ENCODE measurements at regions not wholly inside any gene's neighbourhood (a gene's known extent, or its start where the extent isn't known, plus 50 kb on each side); places are given as distances from the start of the nearest gene placed in this dataset.

DNA sequence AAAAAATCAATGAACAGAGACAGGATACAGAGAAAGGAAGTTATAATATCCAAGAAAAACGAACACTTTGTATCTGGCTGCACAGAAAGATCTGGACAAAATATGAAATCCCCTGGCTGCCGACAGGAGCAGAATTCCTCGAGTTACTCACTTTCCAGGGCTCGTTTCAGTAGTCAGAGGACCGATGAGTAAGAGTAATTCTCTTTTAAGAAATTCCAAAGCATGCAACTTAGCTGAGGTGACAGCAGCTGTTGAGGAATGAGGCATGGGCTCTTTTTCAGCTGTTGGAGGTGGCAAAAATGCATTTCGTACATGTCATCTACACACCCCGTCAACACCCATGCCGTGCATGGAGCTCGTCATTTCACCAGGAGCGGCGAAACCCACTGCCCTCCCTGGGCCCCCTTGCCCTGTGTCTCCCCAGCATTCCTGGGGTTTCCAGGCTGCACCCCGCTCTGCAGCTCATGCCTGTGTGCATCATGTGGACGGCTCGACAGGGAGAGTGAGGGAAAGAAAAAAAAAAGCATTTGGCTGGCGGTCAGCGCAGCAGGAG, 210.8 kb upstream of the SMIM21 start:
- Histone ChIP-seq H3K27me3 (no peaks in the 10 kb centered on the region), H3K9me3 (no peaks in the 10 kb centered on the region), H3K4me1 (no peaks in the 10 kb centered on the region), H3K27ac (no peak overlapping the region), H3K36me3 (ENCODE audit: low read depth, missing control alignments) (no peaks in the 10 kb centered on the region), H3K4me3 (peak overlapping the region in 1 of 2 donors; percentile 15)
- intact Hi-C loops (cut with DNase I; ENCODE audit: low total_unique reads) = no loop called here
- no peak for TF ChIP-seq POLR2A (IDR thresholded peaks at IDR 0.05)
- TF ChIP-seq, protein P1, sequence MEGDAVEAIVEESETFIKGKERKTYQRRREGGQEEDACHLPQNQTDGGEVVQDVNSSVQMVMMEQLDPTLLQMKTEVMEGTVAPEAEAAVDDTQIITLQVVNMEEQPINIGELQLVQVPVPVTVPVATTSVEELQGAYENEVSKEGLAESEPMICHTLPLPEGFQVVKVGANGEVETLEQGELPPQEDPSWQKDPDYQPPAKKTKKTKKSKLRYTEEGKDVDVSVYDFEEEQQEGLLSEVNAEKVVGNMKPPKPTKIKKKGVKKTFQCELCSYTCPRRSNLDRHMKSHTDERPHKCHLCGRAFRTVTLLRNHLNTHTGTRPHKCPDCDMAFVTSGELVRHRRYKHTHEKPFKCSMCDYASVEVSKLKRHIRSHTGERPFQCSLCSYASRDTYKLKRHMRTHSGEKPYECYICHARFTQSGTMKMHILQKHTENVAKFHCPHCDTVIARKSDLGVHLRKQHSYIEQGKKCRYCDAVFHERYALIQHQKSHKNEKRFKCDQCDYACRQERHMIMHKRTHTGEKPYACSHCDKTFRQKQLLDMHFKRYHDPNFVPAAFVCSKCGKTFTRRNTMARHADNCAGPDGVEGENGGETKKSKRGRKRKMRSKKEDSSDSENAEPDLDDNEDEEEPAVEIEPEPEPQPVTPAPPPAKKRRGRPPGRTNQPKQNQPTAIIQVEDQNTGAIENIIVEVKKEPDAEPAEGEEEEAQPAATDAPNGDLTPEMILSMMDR (IDR thresholded peaks at IDR 0.05) = peak in 2 of 3 experiments; percentile 2 to 14
- 8 to 17% methylated on average over 16 of the region's 16 CpGs for WGBS, 2 donors
- DNase-seq = peak; percentile 33

DNA sequence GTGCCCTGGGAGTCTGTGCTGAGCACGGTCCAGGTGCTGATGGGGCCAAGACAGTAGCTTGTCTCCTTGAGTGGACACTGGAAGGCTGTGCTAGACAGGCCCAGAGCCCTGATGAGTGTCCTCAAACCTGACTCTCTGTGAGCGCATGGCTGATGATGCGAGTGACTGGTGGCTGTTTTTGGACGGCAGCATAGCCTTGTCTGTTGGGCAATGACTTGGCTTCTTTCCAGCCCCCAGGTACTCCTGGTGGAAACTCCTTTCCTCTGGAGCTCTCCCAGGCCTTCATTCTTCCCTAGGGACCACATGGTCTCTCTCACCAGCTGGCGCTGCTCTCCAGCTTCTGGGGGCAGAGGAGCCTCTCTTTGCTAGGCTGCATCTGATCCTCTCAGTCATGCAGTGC, 207.6 kb upstream of the SMIM21 start:
- Histone ChIP-seq H3K9me3 (no peaks in the 10 kb centered on the region), H3K4me3 (no peak overlapping the region), H3K27me3 (no peaks in the 10 kb centered on the region), H3K36me3 (ENCODE audit: low read depth, missing control alignments) (no peaks in the 10 kb centered on the region), H3K4me1 (no peaks in the 10 kb centered on the region), H3K27ac (no peak overlapping the region)
- DNase-seq = no peak
- intact Hi-C loops (cut with DNase I; ENCODE audit: low total_unique reads) = no loop called here
- 89 to 90% methylated on average over 3 to 5 of the region's 5 CpGs for WGBS, 2 donors
- TF ChIP-seq, protein P1 (IDR thresholded peaks at IDR 0.05) = no peak
- TF ChIP-seq POLR2A (IDR thresholded peaks at IDR 0.05) = no peak

DNA sequence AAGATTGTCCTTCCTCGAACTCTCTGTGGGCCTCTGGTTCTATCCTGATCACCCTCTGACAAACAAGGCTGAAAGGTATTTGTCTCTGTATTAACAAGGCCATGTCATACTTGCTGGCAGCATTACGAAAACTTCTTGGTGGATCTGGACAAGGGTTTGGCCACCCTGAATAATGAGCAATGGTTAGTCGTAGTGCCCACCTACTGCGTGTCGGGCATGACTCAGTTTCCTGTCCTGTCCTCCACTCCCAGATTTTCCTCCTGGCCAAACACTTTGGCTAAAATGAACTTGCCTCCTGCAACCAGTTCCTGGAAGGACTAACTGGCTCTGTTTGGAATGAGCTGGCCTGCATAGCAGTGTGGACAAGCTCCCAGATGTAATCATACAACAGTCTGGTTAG, 198.5 kb upstream of the SMIM21 start:
- intact Hi-C loops (cut with DNase I; ENCODE audit: low total_unique reads) = no loop called here
- TF ChIP-seq, protein P1 (IDR thresholded peaks at IDR 0.05) = no peak
- no peak for TF ChIP-seq POLR2A (IDR thresholded peaks at IDR 0.05)
- no peak for DNase-seq
- Histone ChIP-seq H3K27ac (no peak overlapping the region), H3K36me3 (ENCODE audit: low read depth, missing control alignments) (no peaks in the 10 kb centered on the region), H3K4me3 (no peak overlapping the region), H3K27me3 (no peaks in the 10 kb centered on the region), H3K9me3 (no peaks in the 10 kb centered on the region), H3K4me1 (no peaks in the 10 kb centered on the region)
- 86 to 93% methylated on average over 5 of the region's 5 CpGs for WGBS, 2 donors

DNA sequence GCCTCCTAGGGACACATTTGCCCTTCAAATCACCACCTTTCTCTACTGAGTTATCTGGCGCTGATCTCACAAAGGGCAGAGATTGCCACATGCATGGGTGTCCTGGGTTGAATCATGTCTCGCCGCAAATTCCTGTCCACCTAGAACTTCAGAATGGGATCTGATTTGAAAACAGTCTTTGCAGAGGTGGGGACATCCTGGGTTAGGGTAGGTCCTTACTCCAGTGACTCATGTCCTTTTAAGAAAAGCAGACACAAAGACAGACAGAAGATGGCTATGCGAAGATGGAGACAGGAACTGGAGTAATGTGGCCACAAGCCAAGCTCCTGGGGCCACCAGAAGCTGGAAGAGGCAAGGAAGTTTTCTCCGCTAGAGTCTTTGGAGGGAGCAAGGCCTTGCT, 197.4 kb upstream of the SMIM21 start:
- Histone ChIP-seq H3K27me3 (no peaks in the 10 kb centered on the region), H3K4me3 (no peak overlapping the region), H3K27ac (no peak overlapping the region), H3K4me1 (no peaks in the 10 kb centered on the region), H3K9me3 (no peaks in the 10 kb centered on the region), H3K36me3 (ENCODE audit: low read depth, missing control alignments) (no peaks in the 10 kb centered on the region)
- WGBS, 2 donors = 87 to 93% methylated on average over 5 of the region's 5 CpGs
- TF ChIP-seq POLR2A (IDR thresholded peaks at IDR 0.05) = no peak
- TF ChIP-seq, protein P1 (IDR thresholded peaks at IDR 0.05) = no peak
- DNase-seq = no peak
- intact Hi-C loops (cut with DNase I; ENCODE audit: low total_unique reads) = no loop called here

DNA sequence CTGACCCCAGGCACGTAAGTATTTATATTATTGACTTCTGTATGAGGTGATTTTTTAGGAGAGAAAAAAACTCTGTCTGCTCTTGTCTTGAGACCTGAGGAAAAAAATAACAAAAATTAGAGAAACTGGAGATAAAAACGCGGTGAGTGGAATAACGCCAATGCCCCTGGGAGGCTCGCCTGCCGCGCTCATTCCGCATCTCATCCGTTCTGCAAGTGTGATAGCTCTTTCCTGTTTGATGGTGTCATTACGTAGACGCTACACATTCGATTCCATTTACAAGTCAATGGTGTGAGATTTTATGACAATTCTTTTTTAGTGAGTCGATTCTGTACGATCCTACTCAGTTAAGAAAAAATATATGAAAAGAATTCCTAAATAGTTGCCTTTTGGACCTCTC, 194.3 kb upstream of the SMIM21 start:
- WGBS, 2 donors = 42 to 73% methylated on average over 14 of the region's 14 CpGs
- no peaks in the 10 kb centered on the region for H3K27me3 ChIP-seq
- DNase-seq = no peak
- no peak overlapping the region for H3K4me3 ChIP-seq
- no peaks in the 10 kb centered on the region for H3K9me3 ChIP-seq
- H3K4me1 ChIP-seq = no peaks in the 10 kb centered on the region
- no peak overlapping the region for H3K27ac ChIP-seq
- intact Hi-C loops (cut with DNase I; ENCODE audit: low total_unique reads) = no loop called here
- TF ChIP-seq, protein P1 (IDR thresholded peaks at IDR 0.05) = no peak
- TF ChIP-seq POLR2A (IDR thresholded peaks at IDR 0.05) = no peak
- no peaks in the 10 kb centered on the region for H3K36me3 ChIP-seq (ENCODE audit: low read depth, missing control alignments)
